Stimulated activated CD4-positive, alpha-beta T cell treated with anti-CD3 and anti-CD28 coated beads, Interleukin-12 subunit alpha, Interleukin-12 subunit beta, amount 100 ng/mL, for 48 hours (primary cell): ENCODE measurements at regions not wholly inside any gene's neighbourhood (a gene's known extent, or its start where the extent isn't known, plus 50 kb on each side); places are given as distances from the start of the nearest gene placed in this dataset.

Source experiments
- DNase-seq, 3 donors: peaks; one replicate each; pipeline ENCODE4 v3.0.0-alpha.2; 2020; ENCODE audit warnings: low read depth in 2 of 3, low spot score in 1 of 3

GRCh38 chr18:1916869-1917523, 654.3 kb downstream of the METTL4 start:
- DNase-seq: no peak

DNA sequence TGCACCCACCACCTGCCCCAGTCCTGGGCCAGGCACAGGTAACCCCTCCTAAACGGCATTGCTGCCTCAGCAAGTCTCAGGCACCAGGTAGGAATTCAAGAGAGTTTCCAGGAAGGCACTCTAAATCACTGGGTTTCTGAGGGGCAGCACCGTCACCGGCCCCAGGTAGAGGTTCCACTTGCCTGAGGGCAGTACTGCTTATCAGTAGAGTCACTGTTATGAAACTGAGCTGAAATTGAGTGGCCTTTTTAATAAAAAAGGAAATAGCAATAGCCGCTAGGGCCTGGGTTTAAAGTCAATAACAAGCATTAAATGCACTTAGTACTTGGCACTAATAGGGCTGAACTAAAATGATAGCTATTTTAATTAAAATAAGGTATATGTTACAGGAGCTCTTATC, 653.7 kb downstream of the METTL4 start:
- no peak for DNase-seq

DNA sequence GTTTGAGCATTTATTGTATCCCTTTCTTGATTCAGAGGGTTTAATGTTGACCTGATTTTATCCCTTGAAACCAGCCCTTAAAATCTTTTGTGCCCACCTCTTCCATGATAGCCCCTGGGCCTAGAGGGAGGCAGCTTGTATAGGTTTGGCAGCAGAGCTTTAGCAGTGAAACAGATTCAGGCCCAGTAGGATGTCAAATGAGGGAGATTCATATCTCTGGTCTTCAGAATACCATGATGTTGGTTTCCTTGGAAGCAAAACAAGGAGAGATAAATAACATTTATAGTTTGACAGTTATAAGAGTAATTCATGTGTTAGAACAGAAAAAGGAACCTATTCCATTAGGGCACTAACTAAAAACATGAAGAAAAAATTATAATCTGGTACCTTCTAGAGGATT, 649.2 kb downstream of the METTL4 start:
- DNase-seq: no peak

DNA sequence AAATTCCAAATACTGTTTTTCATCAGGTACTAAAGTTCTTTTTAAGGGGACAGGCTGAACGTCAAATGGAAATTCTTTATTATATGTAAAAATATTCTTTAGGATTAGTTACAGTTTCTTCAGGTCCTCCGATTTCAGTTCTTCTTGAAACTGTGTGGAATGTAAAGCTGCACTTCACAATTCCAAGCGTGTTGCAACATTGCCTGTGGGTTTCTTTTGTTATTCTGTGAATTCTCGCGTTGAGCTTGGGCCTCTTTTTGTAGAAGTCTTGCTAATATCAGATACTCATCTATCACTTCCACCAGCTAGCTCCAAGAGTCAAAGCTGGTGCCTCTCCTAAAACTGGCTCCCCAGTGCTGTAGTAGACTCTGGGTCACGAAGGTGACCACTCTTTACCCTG, 642.6 kb downstream of the METTL4 start:
- DNase-seq: no peak

GRCh38 chr18:1929720-1930119, 641.6 kb downstream of the METTL4 start:
- no peak for DNase-seq

GRCh38 chr18:1930291-1931270, 640.7 kb downstream of the METTL4 start:
- no peak for DNase-seq

GRCh38 chr18:1952486-1952885, 618.8 kb downstream of the METTL4 start:
- no peak for DNase-seq

DNA sequence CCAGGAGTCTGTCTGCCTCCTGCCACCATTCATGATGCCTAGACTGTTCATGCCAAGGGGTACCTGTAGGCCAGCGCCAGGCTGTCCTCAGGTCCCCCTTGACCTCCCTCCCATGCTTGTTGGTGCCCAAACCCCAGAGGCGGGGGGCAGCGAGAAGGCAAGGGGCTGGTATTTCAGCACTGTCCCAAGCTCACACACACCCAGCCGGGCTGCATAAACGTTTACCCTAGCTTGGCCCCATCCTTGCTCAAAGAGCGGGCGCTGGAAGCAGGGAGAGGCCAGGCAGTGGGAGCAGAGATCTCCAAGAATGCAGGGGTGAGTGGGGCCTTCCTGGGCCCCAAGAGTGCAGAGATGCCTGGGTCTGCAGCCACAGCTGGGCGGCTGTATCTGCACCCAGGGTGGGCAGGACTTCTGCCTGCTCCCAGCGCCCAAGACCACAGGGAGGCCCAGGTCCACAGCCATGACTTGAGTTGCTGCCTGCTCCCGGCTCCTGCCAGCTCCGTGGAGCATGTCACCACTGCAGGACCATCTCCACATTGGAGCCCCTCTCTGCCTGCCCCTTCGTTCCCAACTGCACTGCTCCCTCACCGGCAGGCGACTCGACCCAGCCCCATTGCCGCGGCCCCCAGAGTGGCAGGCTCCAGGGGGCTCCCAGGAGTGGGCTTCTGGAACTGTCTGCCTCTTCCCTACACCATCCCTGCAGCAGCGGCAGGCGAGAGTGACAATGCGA, 616.6 kb downstream of the METTL4 start:
- no peak for DNase-seq

DNA sequence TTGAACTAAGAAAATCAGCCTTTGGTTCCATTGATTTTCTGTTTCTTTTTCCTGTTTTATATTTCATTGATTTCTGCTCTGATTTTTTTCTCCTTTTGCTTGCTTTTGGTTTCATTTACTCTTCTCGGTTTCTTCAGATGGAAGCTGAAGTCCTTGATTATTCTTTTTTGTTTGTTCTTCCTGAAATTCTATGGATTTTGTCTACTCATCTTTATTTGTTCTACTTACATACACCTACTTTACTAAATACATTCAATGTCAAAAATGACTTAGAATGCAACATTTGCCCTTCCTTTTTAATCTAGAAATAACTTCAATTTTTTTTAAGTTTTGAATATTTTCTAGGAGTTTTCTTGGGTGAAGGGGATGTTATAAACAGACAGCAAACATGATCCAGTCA, 612.5 kb downstream of the METTL4 start:
- no peak for DNase-seq

GRCh38 chr18:1965016-1965415, 606.3 kb downstream of the METTL4 start:
- no peak for DNase-seq

DNA sequence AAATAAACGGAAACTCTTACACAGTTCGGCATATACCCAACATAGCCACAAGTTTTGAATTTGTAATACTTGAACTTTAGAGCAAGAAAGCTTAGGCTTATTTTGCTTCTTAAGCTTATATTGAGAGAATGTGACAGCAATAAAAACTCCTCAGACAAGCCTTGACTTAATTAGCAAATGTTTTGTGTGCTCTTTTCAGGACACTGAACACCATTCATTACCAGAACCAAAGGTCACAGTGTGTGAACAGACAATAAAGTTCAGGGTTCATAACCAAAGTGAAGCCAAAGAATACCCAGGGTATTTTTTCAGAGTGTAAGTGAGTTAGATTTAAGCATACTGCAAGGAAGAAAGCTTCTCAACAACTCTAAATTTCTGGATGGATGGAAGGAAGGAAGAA, 605.8 kb downstream of the METTL4 start:
- no peak for DNase-seq

DNA sequence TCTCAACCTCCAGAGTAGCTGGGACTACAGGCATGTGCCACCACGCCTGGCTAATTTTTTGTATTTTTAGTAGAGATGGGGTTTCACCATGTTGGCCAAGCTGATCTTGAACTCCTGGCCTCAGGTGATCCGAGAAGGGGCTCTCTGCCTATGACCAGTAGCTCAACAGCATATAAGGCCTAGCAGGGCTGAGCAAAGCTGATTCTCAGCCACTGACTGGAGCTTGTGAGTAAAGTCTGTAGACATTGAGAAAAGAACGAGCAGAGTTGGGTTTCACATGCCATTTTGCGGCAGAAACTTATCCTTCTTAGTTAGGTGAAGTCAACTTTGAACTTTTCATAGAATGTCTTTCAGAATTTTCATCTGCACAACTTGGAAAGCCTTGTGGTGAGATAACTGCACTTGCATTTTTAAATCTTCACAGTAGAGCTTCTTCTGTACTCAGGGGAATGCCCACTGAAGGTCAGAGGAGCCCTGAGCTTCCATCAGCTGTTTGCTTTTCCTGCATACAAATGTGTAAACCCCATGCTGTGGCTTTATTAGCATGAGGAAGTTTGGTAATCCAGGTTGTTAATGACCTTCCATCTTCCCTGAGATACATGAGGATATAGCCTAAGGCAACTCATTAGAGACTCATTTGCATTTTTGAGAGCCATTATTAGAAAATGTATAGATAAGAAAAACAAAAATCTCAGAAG, 602.4 kb downstream of the METTL4 start:
- DNase-seq: no peak

DNA sequence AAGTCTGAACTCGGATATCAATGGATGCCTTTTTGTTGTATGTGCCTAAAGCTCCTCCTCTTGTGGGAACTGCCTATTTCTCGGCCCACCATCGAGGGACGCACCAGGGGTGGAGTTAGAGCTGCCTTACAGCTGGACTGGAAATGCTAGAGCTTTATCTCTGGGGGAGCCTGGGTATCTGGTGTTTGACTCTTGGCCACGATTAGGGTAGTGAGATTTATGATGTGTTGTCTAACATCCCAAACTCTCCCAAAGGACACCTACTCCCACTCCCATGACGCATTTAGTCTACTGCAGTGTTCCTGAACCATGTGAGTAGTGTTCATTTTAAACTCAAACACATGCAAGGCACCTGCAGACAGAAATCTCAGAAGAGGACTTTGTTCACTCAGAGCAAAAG, 594.8 kb downstream of the METTL4 start:
- DNase-seq: no peak

DNA sequence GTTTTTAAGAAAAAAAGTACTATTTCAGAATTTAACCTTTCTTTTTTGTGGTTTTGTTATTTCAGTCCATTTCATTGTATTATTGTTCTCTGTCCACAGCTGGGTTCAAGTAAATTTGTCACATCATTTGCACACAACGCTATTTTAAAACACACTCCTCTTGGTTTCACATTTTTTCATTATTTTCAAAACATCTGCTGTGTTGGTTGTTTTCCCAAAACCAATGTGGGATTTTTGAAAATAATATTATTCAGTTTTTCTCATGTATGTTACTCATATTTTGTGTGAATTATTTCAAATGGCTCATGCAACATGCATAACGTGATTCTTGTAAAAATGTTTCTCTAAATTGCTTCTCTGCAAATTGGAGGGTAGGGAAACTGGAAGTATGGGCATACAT, 589.2 kb downstream of the METTL4 start:
- no peak for DNase-seq

GRCh38 chr18:1983746-1984515, 587.4 kb downstream of the METTL4 start:
- DNase-seq: no peak

- no peak for DNase-seq
These were observed 577.4 kb downstream of the METTL4 start for GRCh38 chr18:1993866-1994265.

GRCh38 chr18:1994471-1994870, 576.8 kb downstream of the METTL4 start:
- no peak for DNase-seq

- DNase-seq: no peak
These were observed 576.2 kb downstream of the METTL4 start for GRCh38 chr18:1995041-1995612.

- DNase-seq: no peak
These were observed 573.2 kb downstream of the METTL4 start for GRCh38 chr18:1998121-1998520.

DNA sequence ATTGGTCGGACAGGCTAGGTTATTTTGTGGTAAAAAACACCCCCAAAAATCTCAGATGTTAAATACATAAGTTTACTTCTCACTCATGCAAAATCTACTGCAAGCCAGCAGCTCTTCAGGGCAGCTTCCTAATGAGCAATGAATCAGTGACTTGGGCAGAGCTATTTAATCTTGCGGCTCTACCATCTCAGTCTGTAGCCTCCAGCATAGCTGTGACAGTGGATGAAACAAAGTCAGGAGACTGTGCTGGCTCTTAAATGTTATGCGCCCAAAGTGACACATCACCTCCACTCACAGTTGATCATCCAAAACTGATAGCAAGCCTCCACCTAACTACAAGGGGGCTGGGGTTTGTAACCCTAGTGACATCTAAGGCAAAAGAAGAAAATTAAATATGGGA, 571.9 kb downstream of the METTL4 start:
- DNase-seq: no peak
